Activated CD8-positive, alpha-beta T cell treated with anti-CD3 and anti-CD28 coated beads, Interleukin-2, amount 10 ng/mL, durations not matched to agents 7 days and 5 days (primary cell): ENCODE measurements at regions not wholly inside any gene's neighbourhood (a gene's known extent, or its start where the extent isn't known, plus 50 kb on each side); places are given as distances from the start of the nearest gene placed in this dataset.

Experiments
- ATAC-seq: fragments of 150-1000 bp; cut with Tn5 transposase; one replicate; pipeline ENCODE4 v1.10.0; 2021; ENCODE audit warnings: moderate library complexity
- CTCF ChIA-PET: fragments of 350-600 bp; sonication (Branson Sonifier 250); formaldehyde crosslinking; loops from one replicate; lab custom pipeline; 2021; ENCODE audit warnings: antibody characterized with exemption; lab: Charles Lee
- POLR2A ChIA-PET: fragments of 350-600 bp; sonication (Branson Sonifier 250); formaldehyde crosslinking; loops from one replicate; lab custom pipeline; 2021; ENCODE audit warnings: antibody characterized with exemption; lab: Charles Lee
- DNase-seq: peaks from one replicate; pipeline ENCODE4 v3.0.0-alpha.2; 2020
- H3K27ac Mint-ChIP-seq: one replicate; pipeline ENCODE4 v1.8.0; 2021; ENCODE audit warnings: mild to moderate bottlenecking, mixed read lengths
- H3K27me3 Mint-ChIP-seq: one replicate; pipeline ENCODE4 v1.8.0; 2021; ENCODE audit warnings: low read depth, mixed read lengths
- H3K36me3 Mint-ChIP-seq: one replicate; pipeline ENCODE4 v1.8.0; 2021; ENCODE audit warnings: low read depth, mixed read lengths
- H3K4me1 Mint-ChIP-seq: one replicate; pipeline ENCODE4 v1.8.0; 2021; ENCODE audit warnings: low read depth, mixed read lengths
- H3K4me3 Mint-ChIP-seq: one replicate; pipeline ENCODE4 v1.8.0; 2021; ENCODE audit warnings: mild to moderate bottlenecking, mixed read lengths
- H3K9me3 Mint-ChIP-seq: one replicate; pipeline ENCODE4 v1.8.0; 2022; ENCODE audit warnings: mixed read lengths; ENCODE audit not compliant: insufficient read depth

DNA sequence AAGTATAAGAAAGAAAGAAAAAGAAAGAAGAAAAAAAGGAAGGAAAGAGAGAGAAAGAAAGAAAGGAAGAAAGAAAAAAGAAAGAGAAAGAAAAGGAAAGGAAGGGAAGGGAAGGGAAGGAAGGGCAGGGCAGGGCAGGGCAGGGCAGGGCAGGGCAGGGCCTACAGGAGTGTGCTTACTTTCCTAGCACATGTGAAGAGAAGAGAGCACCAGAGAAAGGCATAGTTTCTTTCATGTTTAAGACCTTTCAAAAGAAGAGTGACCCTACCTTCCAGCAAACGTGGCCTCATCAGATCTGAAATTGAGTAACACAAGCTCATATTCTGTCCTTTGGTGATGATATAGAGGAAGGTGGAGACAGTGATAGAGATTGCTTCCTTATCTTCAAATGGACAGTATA, 899.3 kb upstream of the RAG2 start:
- no peak for DNase-seq
- no peak overlapping the region for H3K27ac Mint-ChIP-seq
- ATAC-seq, result no peak

GRCh38 chr11:37496201-37496600, 898.2 kb upstream of the RAG2 start:
- no peaks in the 10 kb centered on the region for H3K27me3 Mint-ChIP-seq
- ATAC-seq (no peak), DNase-seq (no peak)
- no peaks in the 10 kb centered on the region for H3K36me3 Mint-ChIP-seq
- ChIA-PET CTCF (no interaction called here), POLR2A (no interaction called here)
- H3K4me1 Mint-ChIP-seq, result no peaks in the 10 kb centered on the region
- no peak overlapping the region for H3K4me3 Mint-ChIP-seq
- H3K9me3 Mint-ChIP-seq, result no peaks in the 10 kb centered on the region
- no peak overlapping the region for H3K27ac Mint-ChIP-seq

More for the DNA sequence above, 899.3 kb upstream of the RAG2 start:
- Mint-ChIP-seq H3K27me3 (no peaks in the 10 kb centered on the region), H3K36me3 (no peaks in the 10 kb centered on the region), H3K4me1 (no peaks in the 10 kb centered on the region), H3K4me3 (no peak overlapping the region), H3K9me3 (no peaks in the 10 kb centered on the region)
- POLR2A ChIA-PET, result no interaction called here
- CTCF ChIA-PET, result no interaction called here

DNA sequence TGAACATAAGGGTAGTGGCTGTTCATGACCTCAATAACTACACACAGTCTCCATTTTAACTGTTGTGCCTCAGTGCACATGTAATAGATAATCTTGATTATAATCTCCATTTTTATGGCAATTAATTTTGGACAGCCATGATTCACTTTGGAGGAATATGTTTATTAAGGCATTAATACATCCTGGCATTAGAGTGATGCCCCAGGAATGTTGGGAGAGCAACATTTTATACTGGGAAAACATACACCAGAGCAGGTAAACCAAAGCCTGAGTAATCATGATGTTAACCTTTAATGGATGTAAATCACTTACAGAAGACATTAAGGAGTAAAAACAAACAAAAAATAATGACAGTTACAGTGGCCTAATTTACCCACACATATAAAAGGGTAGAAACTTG, 886.3 kb upstream of the RAG2 start:
- DNase-seq, result no peak
- Mint-ChIP-seq H3K4me1 (no peaks in the 10 kb centered on the region), H3K27me3 (no peaks in the 10 kb centered on the region), H3K27ac (no peak overlapping the region), H3K4me3 (no peak overlapping the region), H3K36me3 (no peaks in the 10 kb centered on the region), H3K9me3 (peaks cover 3% of the 10 kb centered on the region)
- no peak for ATAC-seq
- ChIA-PET POLR2A (no interaction called here), CTCF (no interaction called here)

GRCh38 chr11:37483761-37484160, 885.7 kb upstream of the RAG2 start:
- Mint-ChIP-seq H3K27me3 (no peaks in the 10 kb centered on the region), H3K27ac (no peak overlapping the region), H3K36me3 (no peaks in the 10 kb centered on the region), H3K4me3 (no peak overlapping the region), H3K4me1 (no peaks in the 10 kb centered on the region), H3K9me3 (peaks cover 3% of the 10 kb centered on the region)
- ATAC-seq (no peak), DNase-seq (no peak)
- POLR2A ChIA-PET, result no interaction called here
- CTCF ChIA-PET, result no interaction called here

DNA sequence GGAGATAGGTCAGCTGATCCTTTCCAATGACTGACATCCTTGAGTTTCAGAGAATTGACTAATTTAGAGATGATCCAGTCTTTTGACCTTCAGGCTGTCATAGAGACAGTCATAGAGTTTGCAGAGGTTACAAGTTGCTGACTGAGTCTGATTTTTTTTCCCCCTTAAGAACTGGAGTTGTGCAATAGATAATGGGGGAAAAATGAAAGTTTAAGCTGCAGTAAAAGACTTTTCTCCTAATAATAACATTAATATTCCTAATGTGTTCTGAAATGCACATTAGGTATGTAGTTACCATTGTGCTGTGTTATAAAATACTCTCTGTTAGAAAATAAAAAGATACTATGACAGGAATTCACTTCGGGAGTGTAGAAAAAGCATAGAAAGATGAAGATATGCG, 876.9 kb upstream of the RAG2 start:
- Mint-ChIP-seq H3K36me3 (no peaks in the 10 kb centered on the region), H3K4me3 (no peak overlapping the region), H3K27ac (no peak overlapping the region), H3K9me3 (peaks cover 11% of the 10 kb centered on the region), H3K4me1 (no peaks in the 10 kb centered on the region), H3K27me3 (no peaks in the 10 kb centered on the region)
- POLR2A ChIA-PET, result no interaction called here
- CTCF ChIA-PET, result no interaction called here
- DNase-seq (no peak), ATAC-seq (no peak)

DNA sequence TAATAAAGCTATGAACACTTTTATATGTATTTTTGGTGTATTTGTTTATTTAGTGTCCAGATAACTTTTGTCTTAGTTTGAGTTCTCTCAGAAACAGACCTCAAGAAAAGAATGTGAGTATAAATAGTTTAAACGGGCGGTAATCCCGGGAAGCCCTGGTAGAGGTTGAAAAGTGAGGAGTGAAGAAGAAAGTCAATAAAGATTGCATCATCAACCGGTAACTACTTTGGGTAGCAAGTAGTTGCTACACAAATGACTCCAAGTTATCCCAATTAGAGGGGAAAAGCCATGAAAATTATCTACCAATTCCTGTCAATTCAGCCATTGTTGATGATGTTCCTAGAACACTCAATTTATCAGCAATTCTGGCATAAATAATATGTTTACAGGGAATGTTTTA, 870.3 kb upstream of the RAG2 start:
- no peak for ATAC-seq
- Mint-ChIP-seq H3K27ac (no peak overlapping the region), H3K4me1 (no peaks in the 10 kb centered on the region), H3K36me3 (no peaks in the 10 kb centered on the region), H3K27me3 (no peaks in the 10 kb centered on the region), H3K4me3 (no peak overlapping the region), H3K9me3 (peaks cover 5% of the 10 kb centered on the region)
- no peak for DNase-seq
- CTCF ChIA-PET, result no interaction called here
- POLR2A ChIA-PET, result no interaction called here

DNA sequence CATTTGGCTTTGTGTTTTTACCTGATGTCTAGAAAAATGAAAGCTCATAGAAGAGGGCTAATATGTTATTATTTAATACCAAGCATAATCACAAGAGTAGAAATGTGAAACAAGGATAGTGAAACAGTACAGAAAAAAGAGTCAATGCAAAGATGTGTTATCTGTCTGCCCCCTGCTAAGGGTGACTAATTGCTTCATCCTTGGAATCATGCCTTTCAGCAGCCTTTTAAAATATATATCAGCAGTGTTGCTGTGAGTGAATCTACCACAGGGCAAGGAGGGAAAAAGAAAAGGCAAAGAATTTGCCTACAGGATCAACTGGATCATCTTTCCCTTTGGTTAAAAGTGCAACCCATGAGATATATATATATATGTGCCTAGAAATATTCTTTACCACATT, 867.2 kb upstream of the RAG2 start:
- Mint-ChIP-seq H3K27me3 (no peaks in the 10 kb centered on the region), H3K4me3 (no peak overlapping the region), H3K9me3 (peaks cover 5% of the 10 kb centered on the region), H3K27ac (no peak overlapping the region), H3K4me1 (no peaks in the 10 kb centered on the region), H3K36me3 (no peaks in the 10 kb centered on the region)
- CTCF ChIA-PET, result no interaction called here
- ATAC-seq (no peak), DNase-seq (no peak)
- POLR2A ChIA-PET, result no interaction called here

- DNase-seq (no peak), ATAC-seq (no peak)
- Mint-ChIP-seq H3K27me3 (no peaks in the 10 kb centered on the region), H3K4me1 (no peaks in the 10 kb centered on the region), H3K4me3 (no peak overlapping the region), H3K9me3 (peaks cover 14% of the 10 kb centered on the region), H3K36me3 (no peaks in the 10 kb centered on the region), H3K27ac (no peak overlapping the region)
- ChIA-PET POLR2A (no interaction called here), CTCF (no interaction called here)
These were observed 861.4 kb upstream of the RAG2 start for GRCh38 chr11:37459456-37459855.

DNA sequence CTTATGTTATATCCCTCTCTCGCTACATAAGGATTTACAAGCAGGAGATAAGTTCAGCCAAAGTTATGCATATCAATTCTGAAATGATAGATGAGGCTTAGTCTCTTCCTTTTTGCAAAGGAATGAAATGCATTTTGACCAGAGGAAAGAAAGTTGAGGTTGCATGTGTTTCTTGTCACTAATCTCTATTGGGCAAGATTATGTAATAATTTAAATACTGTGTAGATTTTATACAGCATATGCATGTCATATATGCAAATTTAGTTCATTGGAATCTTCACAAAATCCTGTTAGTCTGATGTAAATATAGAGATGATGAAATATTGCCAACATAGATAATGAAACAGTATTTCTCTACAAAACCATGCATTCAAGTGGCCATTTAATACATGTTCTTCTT, 858.7 kb upstream of the RAG2 start:
- Mint-ChIP-seq H3K27ac (no peak overlapping the region), H3K9me3 (peaks cover 15% of the 10 kb centered on the region), H3K4me1 (no peaks in the 10 kb centered on the region), H3K36me3 (no peaks in the 10 kb centered on the region), H3K4me3 (no peak overlapping the region), H3K27me3 (no peaks in the 10 kb centered on the region)
- DNase-seq, result no peak
- ATAC-seq, result no peak
- CTCF ChIA-PET, result no interaction called here
- POLR2A ChIA-PET, result no interaction called here

- no peak for DNase-seq
- H3K36me3 Mint-ChIP-seq, result no peaks in the 10 kb centered on the region
- no peaks in the 10 kb centered on the region for H3K4me1 Mint-ChIP-seq
- ChIA-PET CTCF (no interaction called here), POLR2A (no interaction called here)
- no peak for ATAC-seq
- H3K27me3 Mint-ChIP-seq, result no peaks in the 10 kb centered on the region
- peaks cover 7% of the 10 kb centered on the region for H3K9me3 Mint-ChIP-seq
- no peak overlapping the region for H3K27ac Mint-ChIP-seq
- H3K4me3 Mint-ChIP-seq, result no peak overlapping the region
These were observed 853.9 kb upstream of the RAG2 start for GRCh38 chr11:37451903-37452302.

DNA sequence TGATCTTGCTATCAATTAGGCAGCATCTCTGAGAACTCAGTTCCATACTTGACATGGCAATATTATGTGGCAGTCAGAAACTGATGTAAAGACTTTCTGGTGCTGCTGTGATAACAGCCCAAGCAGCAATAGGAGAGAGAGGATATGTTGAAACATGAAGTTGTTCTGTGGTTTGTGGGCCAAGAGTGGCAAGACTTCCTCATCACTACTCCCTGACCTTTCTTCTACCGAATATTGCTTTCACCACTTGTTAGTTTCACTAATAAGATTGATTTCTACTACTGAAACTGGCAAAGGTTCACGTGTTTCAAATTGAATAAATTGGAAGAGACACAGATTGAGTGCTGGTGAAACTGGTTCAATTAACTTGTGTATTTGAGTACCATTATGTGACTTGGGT, 852.6 kb upstream of the RAG2 start:
- no peaks in the 10 kb centered on the region for H3K4me1 Mint-ChIP-seq
- no peaks in the 10 kb centered on the region for H3K27me3 Mint-ChIP-seq
- DNase-seq, result no peak
- H3K4me3 Mint-ChIP-seq, result no peak overlapping the region
- CTCF ChIA-PET, result no interaction called here
- H3K9me3 Mint-ChIP-seq, result peaks cover 5% of the 10 kb centered on the region
- POLR2A ChIA-PET, result no interaction called here
- no peaks in the 10 kb centered on the region for H3K36me3 Mint-ChIP-seq
- no peak for ATAC-seq
- H3K27ac Mint-ChIP-seq, result no peak overlapping the region

- Mint-ChIP-seq H3K4me3 (no peak overlapping the region), H3K27ac (no peak overlapping the region), H3K9me3 (peaks cover 3% of the 10 kb centered on the region), H3K36me3 (no peaks in the 10 kb centered on the region), H3K27me3 (no peaks in the 10 kb centered on the region), H3K4me1 (no peaks in the 10 kb centered on the region)
- POLR2A ChIA-PET, result no interaction called here
- CTCF ChIA-PET, result no interaction called here
- no peak for ATAC-seq
- no peak for DNase-seq
These were observed 851.1 kb upstream of the RAG2 start for GRCh38 chr11:37449146-37449545.

DNA sequence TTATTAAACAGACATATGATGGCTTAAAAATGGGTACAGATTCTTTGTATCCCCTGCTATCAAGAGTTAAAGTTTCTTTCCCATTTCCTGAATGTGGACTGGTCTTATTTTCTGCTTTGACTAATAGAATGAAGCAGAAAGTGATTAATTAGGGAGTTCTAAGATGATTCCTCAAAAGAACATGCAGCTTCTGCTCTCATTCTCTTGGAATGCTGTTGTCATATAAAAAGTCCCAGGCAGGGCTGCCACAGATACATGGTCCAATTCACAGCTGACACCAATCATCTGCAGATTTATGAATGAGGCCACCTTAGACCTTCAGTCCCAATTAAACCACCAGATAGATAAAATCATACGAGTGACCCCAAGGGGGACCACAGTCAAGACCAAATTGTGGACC, 844.5 kb upstream of the RAG2 start:
- POLR2A ChIA-PET, result no interaction called here
- Mint-ChIP-seq H3K27me3 (no peaks in the 10 kb centered on the region), H3K27ac (no peak overlapping the region), H3K4me1 (no peaks in the 10 kb centered on the region), H3K36me3 (no peaks in the 10 kb centered on the region), H3K9me3 (peaks cover 11% of the 10 kb centered on the region), H3K4me3 (no peak overlapping the region)
- ATAC-seq, result no peak
- DNase-seq, result no peak
- CTCF ChIA-PET, result no interaction called here
